ENCODE measurements at regions not wholly inside any gene's neighbourhood (a gene's known extent, or its start where the extent isn't known, plus 50 kb on each side); places are given as distances from the start of the nearest gene placed in this dataset.

DNA sequence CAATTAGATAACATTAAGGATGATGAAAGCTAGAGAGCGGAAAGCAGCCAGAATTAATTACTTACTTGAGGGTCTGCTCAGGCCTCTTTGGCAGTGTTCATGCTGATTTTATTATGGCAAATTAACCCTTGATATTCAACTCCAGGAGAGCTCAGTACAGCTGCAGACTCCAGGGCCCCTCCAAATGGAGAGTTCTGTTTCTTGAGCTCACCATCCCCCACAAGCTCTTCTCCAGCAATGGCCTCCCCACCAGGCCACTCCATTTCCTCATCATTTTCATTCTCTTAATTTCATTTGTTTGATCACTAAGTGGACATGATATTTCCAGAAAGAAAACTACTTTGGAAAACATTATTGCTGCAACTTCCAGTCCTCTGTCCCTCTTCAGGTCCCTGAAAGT is 513.3 kb upstream of the NOX3 start:
- Histone ChIP-seq H3K9me3 (ENCODE audit: low read depth) (no peaks in the 10 kb centered on the region), H3K4me1 (ENCODE audit: insufficient read depth) (no peaks in the 10 kb centered on the region), H4K20me1 (ENCODE audit: insufficient read depth) (no peaks in the 10 kb centered on the region), H3K27ac (no peak overlapping the region), H3F3A (ENCODE audit: insufficient read depth) (no peaks in the 10 kb centered on the region), H3K4me2 (ENCODE audit: unreplicated experiment) (no peak overlapping the region), H3K9me2 (ENCODE audit: insufficient read depth) (no peaks in the 10 kb centered on the region), H3K9ac (no peak overlapping the region), H3K4me3 (no peak overlapping the region), H3K27me3 (replicated peaks; ENCODE audit: insufficient read depth) (no peaks in the 10 kb centered on the region), H3K36me3 (ENCODE audit: low read depth) (no peaks in the 10 kb centered on the region), H2AFZ (no peak overlapping the region), H3K79me2 (ENCODE audit: insufficient read depth) (no peaks in the 10 kb centered on the region)
- WGBS, 2 experiments (ENCODE audit: low coverage in 1 of 2, low lambda C conversion rate in 2 of 2, missing lambda C conversion rate in 2 of 2) = 59 to 81% methylated on average over 1 of the region's 1 CpG
- DNase-seq = no peak
- in situ Hi-C loops (cut with MboI) = no loop called here
- TF ChIP-seq EZH2 (IDR thresholded peaks at IDR 0.05; ENCODE audit: insufficient read depth, poor library complexity, severe bottlenecking) = no peak
- TF ChIP-seq EZH2phosphoT487 (IDR thresholded peaks at IDR 0.05; ENCODE audit: insufficient read depth, low read depth) = no peak

DNA sequence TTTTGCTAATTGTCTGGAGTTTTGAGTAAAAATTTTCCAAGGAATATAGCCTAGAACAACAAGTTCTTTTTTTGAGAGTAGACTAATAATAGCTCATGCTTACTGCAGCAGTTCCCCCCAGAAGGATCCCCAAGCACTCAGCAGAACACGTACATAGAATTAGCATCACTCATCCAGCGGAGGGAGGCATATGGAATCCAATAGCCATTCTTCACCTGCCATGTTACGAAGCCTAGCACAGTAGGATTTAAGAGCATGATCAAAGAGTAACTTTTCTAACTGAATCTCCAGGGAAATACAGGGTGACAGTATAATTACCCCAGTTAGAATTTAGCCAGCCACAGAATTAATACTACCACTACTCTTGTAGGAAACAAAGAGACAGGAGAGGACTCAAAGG is 511.7 kb upstream of the NOX3 start:
- H3K9me2 ChIP-seq (ENCODE audit: insufficient read depth) = no peaks in the 10 kb centered on the region
- no peaks in the 10 kb centered on the region for H3K27me3 ChIP-seq (replicated peaks; ENCODE audit: insufficient read depth)
- H3K27ac ChIP-seq = no peak overlapping the region
- WGBS, 2 experiments (ENCODE audit: low coverage in 1 of 2, low lambda C conversion rate in 2 of 2, missing lambda C conversion rate in 2 of 2) = 21 to 24% methylated on average over 3 of the region's 3 CpGs
- H4K20me1 ChIP-seq (ENCODE audit: insufficient read depth) = no peaks in the 10 kb centered on the region
- no peaks in the 10 kb centered on the region for H3F3A ChIP-seq (ENCODE audit: insufficient read depth)
- no peaks in the 10 kb centered on the region for H3K79me2 ChIP-seq (ENCODE audit: insufficient read depth)
- H2AFZ ChIP-seq = no peak overlapping the region
- H3K4me2 ChIP-seq (ENCODE audit: unreplicated experiment) = no peak overlapping the region
- H3K4me3 ChIP-seq = no peak overlapping the region
- no peak for TF ChIP-seq EZH2 (IDR thresholded peaks at IDR 0.05; ENCODE audit: insufficient read depth, poor library complexity, severe bottlenecking)
- TF ChIP-seq EZH2phosphoT487 (IDR thresholded peaks at IDR 0.05; ENCODE audit: insufficient read depth, low read depth) = no peak
- no peaks in the 10 kb centered on the region for H3K4me1 ChIP-seq (ENCODE audit: insufficient read depth)
- no peak overlapping the region for H3K9ac ChIP-seq
- no peaks in the 10 kb centered on the region for H3K9me3 ChIP-seq (ENCODE audit: low read depth)
- in situ Hi-C loops (cut with MboI) = no loop called here
- H3K36me3 ChIP-seq (ENCODE audit: low read depth) = no peaks in the 10 kb centered on the region
- DNase-seq = no peak

DNA sequence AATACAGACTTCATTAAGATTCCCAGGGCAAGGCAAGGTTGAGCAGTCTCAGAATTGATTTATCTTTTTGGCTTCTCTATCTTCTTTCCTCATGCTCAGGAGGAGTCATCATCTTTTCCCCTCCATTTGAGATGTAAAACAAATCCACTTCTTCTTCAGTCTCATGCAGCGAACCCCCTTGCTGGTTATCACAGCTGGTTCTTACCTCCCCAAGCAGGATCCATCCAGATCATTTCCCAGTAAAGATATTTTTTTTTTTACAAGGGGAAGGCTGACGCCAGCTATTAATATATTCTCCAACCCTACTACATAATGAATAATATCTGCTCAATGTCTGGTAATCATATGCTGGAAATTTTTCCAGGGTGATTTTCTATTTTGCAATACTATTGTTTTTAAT is 508.9 kb upstream of the NOX3 start:
- no peaks in the 10 kb centered on the region for H3K36me3 ChIP-seq (ENCODE audit: low read depth)
- H3K9me2 ChIP-seq (ENCODE audit: insufficient read depth) = no peaks in the 10 kb centered on the region
- TF ChIP-seq EZH2 (IDR thresholded peaks at IDR 0.05; ENCODE audit: insufficient read depth, poor library complexity, severe bottlenecking) (no peak), EZH2phosphoT487 (IDR thresholded peaks at IDR 0.05; ENCODE audit: insufficient read depth, low read depth) (no peak)
- no peaks in the 10 kb centered on the region for H3F3A ChIP-seq (ENCODE audit: insufficient read depth)
- WGBS, 2 experiments (ENCODE audit: low coverage in 1 of 2, low lambda C conversion rate in 2 of 2, missing lambda C conversion rate in 2 of 2) = 11 to 13% methylated on average over 2 of the region's 2 CpGs
- no peaks in the 10 kb centered on the region for H3K4me1 ChIP-seq (ENCODE audit: insufficient read depth)
- no peak overlapping the region for H3K9ac ChIP-seq
- no peak overlapping the region for H3K4me2 ChIP-seq (ENCODE audit: unreplicated experiment)
- H3K9me3 ChIP-seq (ENCODE audit: low read depth) = no peaks in the 10 kb centered on the region
- no peak for DNase-seq
- H3K4me3 ChIP-seq = no peak overlapping the region
- no peaks in the 10 kb centered on the region for H4K20me1 ChIP-seq (ENCODE audit: insufficient read depth)
- no peaks in the 10 kb centered on the region for H3K79me2 ChIP-seq (ENCODE audit: insufficient read depth)
- no peak overlapping the region for H2AFZ ChIP-seq
- H3K27ac ChIP-seq = no peak overlapping the region
- H3K27me3 ChIP-seq (replicated peaks; ENCODE audit: insufficient read depth) = no peaks in the 10 kb centered on the region
- in situ Hi-C loops (cut with MboI) = no loop called here

DNA sequence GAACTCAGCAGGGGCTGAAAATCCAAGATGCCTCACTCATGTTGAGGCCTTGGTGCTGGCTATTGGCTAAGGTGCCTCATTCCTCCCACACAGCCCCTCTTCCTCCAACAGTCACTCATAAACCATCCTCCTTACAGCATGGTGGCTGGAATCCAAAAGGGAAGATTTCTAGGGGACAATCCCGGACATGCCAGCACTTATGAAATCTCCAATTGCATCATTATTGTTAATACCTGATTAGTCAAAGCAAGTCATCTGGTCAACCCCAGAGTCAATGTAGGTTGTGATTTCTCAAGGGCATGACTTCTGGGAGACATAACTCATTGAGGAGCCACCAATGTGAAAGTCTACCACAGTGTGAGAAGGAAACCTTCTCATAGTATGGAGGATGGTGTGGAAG is 506.6 kb upstream of the NOX3 start:
- in situ Hi-C loops (cut with MboI) = no loop called here
- Histone ChIP-seq H3K27me3 (replicated peaks; ENCODE audit: insufficient read depth) (no peaks in the 10 kb centered on the region), H2AFZ (no peak overlapping the region), H3K4me3 (no peak overlapping the region), H3K9me2 (ENCODE audit: insufficient read depth) (no peaks in the 10 kb centered on the region), H3K9ac (no peak overlapping the region), H3K36me3 (ENCODE audit: low read depth) (no peaks in the 10 kb centered on the region), H3K4me1 (ENCODE audit: insufficient read depth) (no peaks in the 10 kb centered on the region), H3K79me2 (ENCODE audit: insufficient read depth) (no peaks in the 10 kb centered on the region), H4K20me1 (ENCODE audit: insufficient read depth) (no peaks in the 10 kb centered on the region), H3K9me3 (ENCODE audit: low read depth) (no peaks in the 10 kb centered on the region), H3F3A (ENCODE audit: insufficient read depth) (no peaks in the 10 kb centered on the region), H3K27ac (no peak overlapping the region), H3K4me2 (ENCODE audit: unreplicated experiment) (no peak overlapping the region)
- 15 to 33% methylated on average over 1 of the region's 1 CpG for WGBS, 2 experiments (ENCODE audit: low coverage in 1 of 2, low lambda C conversion rate in 2 of 2, missing lambda C conversion rate in 2 of 2)
- no peak for DNase-seq
- no peak for TF ChIP-seq EZH2 (IDR thresholded peaks at IDR 0.05; ENCODE audit: insufficient read depth, poor library complexity, severe bottlenecking)
- TF ChIP-seq EZH2phosphoT487 (IDR thresholded peaks at IDR 0.05; ENCODE audit: insufficient read depth, low read depth) = no peak

DNA sequence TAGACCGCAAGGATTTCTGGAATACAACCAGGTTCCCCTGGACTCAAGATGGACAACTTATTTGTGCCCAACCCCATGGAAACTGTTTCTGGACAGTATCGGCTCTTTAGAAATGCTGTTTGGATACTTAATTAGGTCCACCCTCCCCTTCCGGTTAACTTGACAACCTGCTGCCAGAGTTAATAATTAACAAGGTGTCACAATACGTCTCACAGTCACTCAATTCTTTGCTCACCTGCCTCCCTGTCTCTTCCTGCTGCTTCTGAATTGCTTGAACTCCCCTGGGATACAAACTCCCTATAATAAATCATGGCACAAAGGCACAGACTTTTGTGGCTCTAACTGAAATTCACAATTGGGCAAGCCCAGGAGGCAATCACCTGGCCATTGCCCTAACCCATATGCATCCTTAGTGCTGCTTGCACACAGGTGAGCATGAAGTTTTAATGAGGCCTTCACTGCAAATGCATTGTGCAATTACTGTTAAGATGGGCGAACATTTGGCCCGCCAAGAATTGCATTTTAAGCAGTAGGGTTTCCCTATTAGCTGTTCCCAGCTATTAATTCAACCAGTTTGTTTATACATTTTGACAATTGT is 504.4 kb upstream of the NOX3 start:
- in situ Hi-C loops (cut with MboI) = no loop called here
- Histone ChIP-seq H3K79me2 (ENCODE audit: insufficient read depth) (no peaks in the 10 kb centered on the region), H3K36me3 (ENCODE audit: low read depth) (no peaks in the 10 kb centered on the region), H3K9me3 (ENCODE audit: low read depth) (no peaks in the 10 kb centered on the region), H2AFZ (no peak overlapping the region), H3K9ac (no peak overlapping the region), H4K20me1 (ENCODE audit: insufficient read depth) (no peaks in the 10 kb centered on the region), H3K4me1 (ENCODE audit: insufficient read depth) (no peaks in the 10 kb centered on the region), H3F3A (ENCODE audit: insufficient read depth) (no peaks in the 10 kb centered on the region), H3K4me3 (no peak overlapping the region), H3K27ac (no peak overlapping the region), H3K27me3 (replicated peaks; ENCODE audit: insufficient read depth) (no peaks in the 10 kb centered on the region), H3K9me2 (ENCODE audit: insufficient read depth) (no peaks in the 10 kb centered on the region), H3K4me2 (ENCODE audit: unreplicated experiment) (no peak overlapping the region)
- WGBS, 2 experiments (ENCODE audit: low coverage in 1 of 2, low lambda C conversion rate in 2 of 2, missing lambda C conversion rate in 2 of 2) = 45 to 54% methylated on average over 6 of the region's 6 CpGs
- DNase-seq = no peak
- TF ChIP-seq EZH2 (IDR thresholded peaks at IDR 0.05; ENCODE audit: insufficient read depth, poor library complexity, severe bottlenecking) = no peak
- TF ChIP-seq EZH2phosphoT487 (IDR thresholded peaks at IDR 0.05; ENCODE audit: insufficient read depth, low read depth) = no peak

Data from GM23248 (cell line).